KMS-11 (cell line): ENCODE measurements at regions not wholly inside any gene's neighbourhood (a gene's known extent, or its start where the extent isn't known, plus 50 kb on each side); places are given as distances from the start of the nearest gene placed in this dataset.
"Not testable (repeated sequence)": the region's sequence is repeated elsewhere in the genome, so short reads cannot be mapped to it uniquely, and the experiment has no call there.

Source experiments
- H2AFZ ChIP-seq: fragments of 200-600 bp; sonication (generic); 2 replicates; pipeline ENCODE4 v1.6.1; 2016; ENCODE audit warnings: antibody characterized with exemption, mixed run types, low read depth
- H3K27ac ChIP-seq: fragments of 200-600 bp; sonication (generic); 2 replicates; pipeline ENCODE4 v1.6.1; 2016; ENCODE audit warnings: mild to moderate bottlenecking, mixed run types
- H3K27me3 ChIP-seq: fragments of 200-600 bp; sonication (generic); 2 replicates; pipeline ENCODE4 v1.6.1; 2017; ENCODE audit warnings: mild to moderate bottlenecking, low read depth, mixed run types, moderate library complexity; ENCODE audit not compliant: insufficient read depth
- H3K36me3 ChIP-seq: fragments of 200-600 bp; sonication (generic); 2 replicates; pipeline ENCODE4 v1.6.1; 2017; ENCODE audit warnings: mild to moderate bottlenecking, mixed run types; ENCODE audit not compliant: insufficient read depth
- H3K4me1 ChIP-seq: fragments of 200-600 bp; sonication (generic); 2 replicates; pipeline ENCODE4 v1.6.1; 2016; ENCODE audit warnings: mild to moderate bottlenecking, low read depth, mixed run types; ENCODE audit not compliant: poor library complexity, severe bottlenecking
- H3K4me2 ChIP-seq: fragments of 200-600 bp; sonication (generic); 2 replicates; pipeline ENCODE4 v1.7.0; 2016; ENCODE audit warnings: mild to moderate bottlenecking, mixed run types
- H3K4me3 ChIP-seq: fragments of 200-600 bp; sonication (generic); IDR thresholded peaks from 2 replicates; pipeline ENCODE4 v1.6.1; 2017; ENCODE audit warnings: low read depth, low read length, mixed read lengths; ENCODE audit not compliant: insufficient read depth
- H3K79me2 ChIP-seq: fragments of 200-600 bp; sonication (generic); 2 replicates; pipeline ENCODE4 v1.6.1; 2016; ENCODE audit warnings: low read depth, mixed run types; ENCODE audit not compliant: insufficient read depth
- H3K9ac ChIP-seq: fragments of 200-600 bp; sonication (generic); 2 replicates; pipeline ENCODE4 v1.6.1; 2016; ENCODE audit warnings: mild to moderate bottlenecking, mixed run types
- H4K20me1 ChIP-seq: fragments of 200-600 bp; sonication (generic); 2 replicates; pipeline ENCODE4 v1.6.1; 2016; ENCODE audit warnings: mild to moderate bottlenecking, mixed run types; ENCODE audit not compliant: insufficient read depth
- CTCF ChIP-seq: fragments of 200-600 bp; sonication (generic); conservative IDR thresholded peaks from 2 replicates; pipeline ENCODE4 v1.6.1; 2017; ENCODE audit warnings: low read depth, mild to moderate bottlenecking, antibody characterized with exemption, low read length, moderate library complexity, mixed read lengths

- Histone ChIP-seq H3K27ac (no peak overlapping the region), H3K4me2 (no peak overlapping the region), H3K9ac (no peak overlapping the region), H3K36me3 (no peaks in the 10 kb centered on the region), H3K79me2 (no peaks in the 10 kb centered on the region), H2AFZ (no peak overlapping the region), H3K4me3 (no peak overlapping the region), H3K4me1 (no peaks in the 10 kb centered on the region), H3K27me3 (no peaks in the 10 kb centered on the region), H4K20me1 (no peaks in the 10 kb centered on the region)
- no peak for TF ChIP-seq CTCF
Measured at GRCh38 chrX:131441033-131441432, 102.8 kb upstream of the OR13H1 start.

GRCh38 chrX:131445955-131446354 lies 97.9 kb upstream of the OR13H1 start:
- Histone ChIP-seq H2AFZ (no peak overlapping the region), H3K4me3 (no peak overlapping the region), H3K9ac (no peak overlapping the region), H3K27me3 (no peaks in the 10 kb centered on the region), H3K27ac (no peak overlapping the region), H4K20me1 (no peaks in the 10 kb centered on the region), H3K4me1 (no peaks in the 10 kb centered on the region), H3K4me2 (no peak overlapping the region), H3K36me3 (no peaks in the 10 kb centered on the region), H3K79me2 (no peaks in the 10 kb centered on the region)
- no peak for TF ChIP-seq CTCF

GRCh38 chrX:131461855-131462254 lies 82.0 kb upstream of the OR13H1 start:
- not testable (repeated sequence) for H3K9ac ChIP-seq, H4K20me1 ChIP-seq, H2AFZ ChIP-seq, H3K27me3 ChIP-seq, H3K79me2 ChIP-seq, H3K27ac ChIP-seq, H3K4me2 ChIP-seq, H3K4me3 ChIP-seq, H3K36me3 ChIP-seq, H3K4me1 ChIP-seq

- not testable (repeated sequence) for H3K4me1 ChIP-seq, H3K27ac ChIP-seq, H3K4me3 ChIP-seq, H2AFZ ChIP-seq, H4K20me1 ChIP-seq, H3K36me3 ChIP-seq, H3K4me2 ChIP-seq, H3K79me2 ChIP-seq, H3K9ac ChIP-seq, H3K27me3 ChIP-seq
Measured at GRCh38 chrX:131473809-131474208, 70.1 kb upstream of the OR13H1 start.

GRCh38 chrX:131477498-131477897 lies 66.4 kb upstream of the OR13H1 start:
- H3K27me3 ChIP-seq: no peaks in the 10 kb centered on the region
- no peak overlapping the region for H3K27ac ChIP-seq
- H4K20me1 ChIP-seq: no peaks in the 10 kb centered on the region
- TF ChIP-seq CTCF: no peak
- no peak overlapping the region for H3K9ac ChIP-seq
- no peak overlapping the region for H3K4me3 ChIP-seq
- no peaks in the 10 kb centered on the region for H3K79me2 ChIP-seq
- no peaks in the 10 kb centered on the region for H3K4me1 ChIP-seq
- H3K4me2 ChIP-seq: no peak overlapping the region
- no peak overlapping the region for H2AFZ ChIP-seq
- no peaks in the 10 kb centered on the region for H3K36me3 ChIP-seq
